ENCODE measurements at regions not wholly inside any gene's neighbourhood (a gene's known extent, or its start where the extent isn't known, plus 50 kb on each side); places are given as distances from the start of the nearest gene placed in this dataset.

DNA sequence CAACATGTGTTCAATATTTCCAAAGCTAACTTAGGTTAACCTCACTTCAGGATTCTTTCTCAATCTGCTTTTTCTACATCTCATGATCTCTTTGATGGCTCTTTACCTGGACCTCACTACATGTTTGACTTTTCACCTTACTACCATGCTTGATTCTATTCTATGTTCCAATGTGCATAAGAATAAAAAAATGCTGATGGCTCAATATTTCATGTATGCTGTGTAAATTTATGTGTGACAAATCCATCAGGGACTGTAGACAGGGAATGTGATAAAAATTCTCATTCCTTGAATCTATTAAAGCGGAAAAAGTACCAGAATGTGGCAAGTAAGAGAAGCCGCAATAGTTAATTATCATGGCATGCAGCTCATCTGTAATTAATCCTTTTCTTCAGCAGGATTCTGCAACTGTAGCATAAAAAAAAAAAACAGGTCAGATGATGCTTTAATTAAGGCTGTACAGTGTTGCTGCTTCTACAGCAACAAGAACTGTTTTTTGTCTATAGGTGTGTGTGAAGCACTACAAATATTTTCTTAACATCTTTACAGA is 276.9 kb upstream of the PRKD1 start:
- Mint-ChIP-seq H3K9me3 (no peaks in the 10 kb centered on the region), H3K4me1 (no peaks in the 10 kb centered on the region), H3K27me3 (no peaks in the 10 kb centered on the region), H3K36me3 (no peaks in the 10 kb centered on the region), H3K4me3 (no peak overlapping the region), H3K27ac (no peak overlapping the region)

DNA sequence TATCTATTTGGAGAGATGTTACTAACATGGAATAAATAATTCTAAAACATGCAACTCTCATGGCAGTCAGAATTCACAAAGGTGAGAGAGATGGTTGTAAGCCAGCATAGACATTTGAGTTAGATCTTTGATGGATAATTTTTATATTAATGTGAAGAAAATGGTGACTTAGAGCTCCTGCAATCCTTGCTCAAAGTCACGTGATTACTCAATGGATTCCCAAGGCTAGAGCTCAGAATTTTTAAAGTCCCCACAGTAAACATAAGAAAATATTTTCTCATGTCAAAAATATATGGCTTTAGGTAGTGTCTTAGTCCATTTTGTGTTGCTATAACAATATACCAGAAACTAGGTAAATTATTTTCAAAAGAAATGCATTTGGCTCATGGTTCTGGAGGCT is 281.5 kb upstream of the PRKD1 start:
- no peaks in the 10 kb centered on the region for H3K27me3 Mint-ChIP-seq
- H3K36me3 Mint-ChIP-seq = no peaks in the 10 kb centered on the region
- H3K4me3 Mint-ChIP-seq = no peak overlapping the region
- H3K9me3 Mint-ChIP-seq = no peaks in the 10 kb centered on the region
- H3K27ac Mint-ChIP-seq = no peak overlapping the region
- no peaks in the 10 kb centered on the region for H3K4me1 Mint-ChIP-seq

DNA sequence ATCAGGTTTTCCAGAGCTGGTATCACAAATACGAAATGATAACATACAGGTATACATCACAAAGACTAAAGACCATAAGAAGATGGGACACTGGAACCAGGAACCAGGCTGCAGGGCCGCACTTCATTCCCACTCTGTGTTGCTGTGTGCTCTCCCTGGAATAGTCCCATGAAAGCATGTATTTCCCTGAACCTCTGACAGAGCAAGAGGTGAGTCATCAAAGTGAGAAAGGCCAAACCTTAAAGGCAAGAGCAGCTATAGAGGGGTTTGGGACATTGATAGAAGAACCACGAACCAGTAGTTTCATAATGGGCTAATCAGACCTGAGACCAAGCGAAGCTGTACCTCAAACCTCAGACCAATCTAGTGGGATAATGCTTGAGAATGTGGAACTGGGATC is 283.0 kb upstream of the PRKD1 start:
- no peaks in the 10 kb centered on the region for H3K36me3 Mint-ChIP-seq
- H3K4me3 Mint-ChIP-seq = no peak overlapping the region
- no peak overlapping the region for H3K27ac Mint-ChIP-seq
- H3K9me3 Mint-ChIP-seq = no peaks in the 10 kb centered on the region
- H3K27me3 Mint-ChIP-seq = no peaks in the 10 kb centered on the region
- no peaks in the 10 kb centered on the region for H3K4me1 Mint-ChIP-seq

DNA sequence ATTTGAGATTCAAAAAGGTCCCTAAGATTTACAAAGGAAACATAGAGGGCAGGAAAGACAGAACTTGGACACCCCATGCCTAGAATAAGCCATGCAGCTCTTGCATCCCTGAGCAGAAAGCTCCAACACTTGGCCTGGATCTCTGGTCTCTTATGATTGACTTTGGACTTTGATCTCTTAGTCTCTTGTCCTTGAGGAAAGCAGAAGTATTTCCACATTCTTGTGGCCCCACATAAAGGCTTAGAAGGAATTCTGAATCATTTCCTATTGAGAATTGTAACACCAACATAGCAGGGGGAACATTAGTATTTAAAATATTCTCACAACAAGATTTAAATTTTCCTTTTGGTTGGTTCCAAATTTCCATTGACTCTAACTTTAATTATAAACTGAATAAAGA is 283.7 kb upstream of the PRKD1 start:
- Mint-ChIP-seq H3K4me1 (no peaks in the 10 kb centered on the region), H3K36me3 (no peaks in the 10 kb centered on the region), H3K4me3 (no peak overlapping the region), H3K27ac (no peak overlapping the region), H3K9me3 (no peaks in the 10 kb centered on the region), H3K27me3 (no peaks in the 10 kb centered on the region)

DNA sequence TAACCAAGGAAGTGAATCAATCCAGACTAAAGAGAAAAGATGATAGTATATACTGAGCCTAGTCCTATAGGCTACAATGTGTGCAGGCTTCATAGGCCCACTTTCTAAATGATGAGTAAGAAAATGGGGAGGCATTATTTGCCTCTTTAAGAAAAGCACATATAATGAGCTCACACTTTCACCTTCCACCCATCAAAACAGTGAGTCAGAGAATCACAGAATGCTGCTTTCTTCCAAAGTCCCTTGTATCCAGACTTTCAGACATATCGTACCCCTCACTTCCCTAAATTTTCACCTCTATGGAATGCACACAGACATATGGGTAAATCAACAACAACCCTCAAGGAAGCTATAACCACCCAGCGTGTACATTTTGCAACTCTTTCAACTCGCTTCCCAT is 286.4 kb upstream of the PRKD1 start:
- no peak overlapping the region for H3K4me3 Mint-ChIP-seq
- no peak overlapping the region for H3K27ac Mint-ChIP-seq
- no peaks in the 10 kb centered on the region for H3K9me3 Mint-ChIP-seq
- no peaks in the 10 kb centered on the region for H3K27me3 Mint-ChIP-seq
- no peaks in the 10 kb centered on the region for H3K36me3 Mint-ChIP-seq
- no peaks in the 10 kb centered on the region for H3K4me1 Mint-ChIP-seq

DNA sequence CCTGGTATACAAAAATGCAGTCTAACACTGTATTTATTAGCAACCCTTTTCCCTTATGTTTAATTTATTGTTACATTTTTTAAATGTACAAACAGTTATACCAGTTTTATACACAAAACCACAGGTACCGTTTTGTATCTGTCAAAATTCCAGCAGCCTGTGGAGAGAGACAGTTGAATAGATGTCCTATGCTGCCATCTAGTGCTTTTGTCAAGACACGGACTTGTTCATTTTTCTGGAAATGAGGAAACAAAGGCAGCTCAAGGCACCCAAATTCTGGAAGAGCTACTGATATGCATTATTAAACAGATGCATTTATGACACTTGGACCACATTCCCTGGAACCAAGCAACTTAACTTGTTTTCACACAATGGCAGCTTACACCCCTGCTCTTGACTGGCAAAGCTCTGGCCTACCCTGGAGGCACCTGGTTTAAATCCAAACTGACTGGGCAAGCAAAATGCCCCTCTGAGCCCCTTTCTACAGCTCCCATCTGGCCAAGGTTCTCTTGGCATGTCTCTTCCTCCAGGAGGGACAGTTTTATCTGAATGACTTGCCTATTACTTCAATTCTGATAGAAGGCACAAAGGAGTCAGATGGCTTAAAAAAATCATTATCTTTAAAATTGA is 286.9 kb upstream of the PRKD1 start:
- Mint-ChIP-seq H3K9me3 (no peaks in the 10 kb centered on the region), H3K27me3 (no peaks in the 10 kb centered on the region), H3K4me1 (no peaks in the 10 kb centered on the region), H3K4me3 (no peak overlapping the region), H3K27ac (no peak overlapping the region), H3K36me3 (no peaks in the 10 kb centered on the region)

DNA sequence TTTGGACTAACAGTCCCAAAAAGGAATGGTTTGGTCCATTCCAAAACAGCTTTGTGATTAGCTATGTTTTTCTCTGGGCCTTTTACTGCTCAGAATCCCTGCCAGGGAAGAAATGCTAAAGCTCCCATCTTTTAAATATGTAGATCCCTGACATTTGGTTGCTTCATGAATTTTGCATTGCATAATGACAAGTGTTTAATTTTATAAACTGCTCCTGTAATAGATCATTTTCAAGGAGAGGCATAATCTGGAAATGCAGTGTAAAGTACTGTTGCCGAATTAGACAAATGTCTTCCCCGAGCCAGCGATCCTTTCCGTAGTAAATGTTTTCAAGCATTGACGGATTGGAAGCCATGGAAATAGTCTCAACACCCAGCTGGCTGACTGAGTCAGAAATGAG is 291.3 kb upstream of the PRKD1 start:
- H3K4me1 Mint-ChIP-seq = no peaks in the 10 kb centered on the region
- no peak overlapping the region for H3K27ac Mint-ChIP-seq
- H3K4me3 Mint-ChIP-seq = no peak overlapping the region
- H3K9me3 Mint-ChIP-seq = peaks cover 0 to 7% (median 0%) of the 10 kb centered on the region in 3 donors
- no peaks in the 10 kb centered on the region for H3K27me3 Mint-ChIP-seq
- no peaks in the 10 kb centered on the region for H3K36me3 Mint-ChIP-seq

DNA sequence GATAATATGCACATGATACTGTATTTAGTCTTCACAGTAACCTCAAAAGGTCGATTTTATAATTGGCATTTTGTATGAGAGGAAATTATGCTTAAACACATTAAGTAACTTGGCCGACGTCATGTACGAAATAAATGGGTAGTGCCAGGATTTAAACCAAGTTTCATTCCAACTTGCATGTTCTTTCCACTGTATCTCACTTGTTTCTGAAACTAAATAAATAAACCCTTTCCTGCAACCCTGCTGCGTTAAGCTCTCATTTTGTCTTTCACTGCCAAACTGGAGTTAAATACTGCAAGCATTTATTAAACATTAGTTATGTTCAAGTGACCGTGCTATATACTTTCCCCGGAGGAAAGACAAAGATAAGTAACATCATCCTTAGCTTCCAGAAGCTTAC is 293.9 kb upstream of the PRKD1 start:
- no peak overlapping the region for H3K4me3 Mint-ChIP-seq
- H3K36me3 Mint-ChIP-seq = no peaks in the 10 kb centered on the region
- no peak overlapping the region for H3K27ac Mint-ChIP-seq
- no peaks in the 10 kb centered on the region for H3K27me3 Mint-ChIP-seq
- peaks cover 0 to 7% (median 0%) of the 10 kb centered on the region in 3 donors for H3K9me3 Mint-ChIP-seq
- H3K4me1 Mint-ChIP-seq = no peaks in the 10 kb centered on the region

DNA sequence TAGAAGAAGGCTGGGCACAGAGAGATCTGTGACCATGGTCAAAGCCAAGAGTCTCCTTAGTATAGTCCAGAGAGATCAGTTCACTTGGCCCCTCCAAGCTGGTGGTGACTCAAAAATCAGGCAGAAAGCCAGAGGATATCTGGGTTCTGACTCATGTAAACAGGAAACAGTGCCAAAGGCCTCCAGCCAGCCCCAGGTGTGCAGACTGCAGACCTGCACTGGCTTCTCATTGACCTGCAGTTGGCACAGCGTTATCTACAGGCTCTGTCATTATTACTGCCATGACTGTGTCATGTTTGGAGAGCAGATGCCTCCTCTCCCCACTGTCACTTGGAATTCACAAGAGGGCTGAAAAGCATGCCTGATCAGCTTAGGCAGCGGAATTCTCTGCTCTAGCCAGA is 295.7 kb upstream of the PRKD1 start:
- H3K4me1 Mint-ChIP-seq = no peaks in the 10 kb centered on the region
- no peak overlapping the region for H3K27ac Mint-ChIP-seq
- H3K9me3 Mint-ChIP-seq = peaks cover 0 to 7% (median 0%) of the 10 kb centered on the region in 3 donors
- no peaks in the 10 kb centered on the region for H3K27me3 Mint-ChIP-seq
- no peaks in the 10 kb centered on the region for H3K36me3 Mint-ChIP-seq
- H3K4me3 Mint-ChIP-seq = no peak overlapping the region

DNA sequence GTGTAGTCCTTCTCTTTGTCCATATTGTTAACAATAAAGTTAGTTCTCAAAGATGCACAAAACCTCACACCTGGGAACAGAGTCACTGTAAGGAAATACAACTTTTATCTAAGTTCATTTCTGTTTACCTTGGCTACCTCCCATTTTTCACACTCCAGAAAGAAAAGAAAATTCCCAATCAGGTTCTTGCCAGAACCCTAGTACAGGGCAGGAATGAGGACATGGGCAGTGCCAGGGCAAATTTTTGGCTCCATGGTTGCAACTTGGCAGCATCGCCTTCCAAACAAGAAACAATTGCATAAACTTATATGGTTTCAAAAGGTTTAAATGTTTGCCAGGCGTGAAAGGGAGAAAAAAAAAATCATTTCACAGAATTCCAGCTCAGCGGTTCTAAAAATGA is 296.3 kb upstream of the PRKD1 start:
- H3K27me3 Mint-ChIP-seq = no peaks in the 10 kb centered on the region
- no peak overlapping the region for H3K27ac Mint-ChIP-seq
- H3K9me3 Mint-ChIP-seq = peaks cover 0 to 7% (median 0%) of the 10 kb centered on the region in 3 donors
- H3K4me3 Mint-ChIP-seq = no peak overlapping the region
- no peaks in the 10 kb centered on the region for H3K36me3 Mint-ChIP-seq
- no peaks in the 10 kb centered on the region for H3K4me1 Mint-ChIP-seq

DNA sequence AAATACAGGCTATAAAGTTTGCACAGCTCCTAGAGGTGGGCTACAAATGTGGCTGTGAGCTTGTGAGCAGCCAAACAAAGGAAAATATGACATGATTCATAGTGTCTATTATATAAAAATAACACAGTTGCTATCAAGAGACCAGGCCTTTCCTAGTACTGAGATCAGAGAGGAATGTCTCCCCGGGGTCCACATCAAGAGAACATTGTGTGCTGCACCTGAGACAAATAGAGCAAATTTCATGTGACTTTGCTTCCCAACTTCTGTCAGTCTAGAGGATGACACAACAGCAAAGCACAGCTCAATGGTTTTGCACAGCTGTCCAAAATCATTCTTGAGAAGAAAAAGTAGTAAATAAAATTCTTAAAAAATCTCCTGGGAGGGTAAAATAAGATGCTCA is 297.5 kb upstream of the PRKD1 start:
- no peaks in the 10 kb centered on the region for H3K27me3 Mint-ChIP-seq

DNA sequence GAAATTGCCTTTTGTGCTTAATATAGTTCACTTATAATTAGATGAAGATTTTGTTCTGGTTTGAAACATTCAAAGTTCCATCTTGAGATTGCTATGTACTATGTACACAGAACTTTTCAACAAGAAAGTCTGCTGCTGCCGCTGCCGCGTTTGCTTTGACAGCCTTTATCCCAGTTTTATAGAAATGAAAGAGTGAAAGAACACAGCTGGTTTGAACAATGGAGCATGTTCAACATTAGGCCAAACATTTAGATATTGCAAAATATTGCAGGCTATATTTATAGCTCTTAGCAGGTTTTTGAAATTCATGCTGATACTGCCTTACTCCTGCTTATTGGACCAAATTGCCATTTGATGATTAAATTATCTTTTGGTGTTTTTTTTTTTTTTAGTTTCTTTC is 299.8 kb upstream of the PRKD1 start:
- no peak overlapping the region for H3K4me3 Mint-ChIP-seq

More for the DNA sequence above, 297.5 kb upstream of the PRKD1 start:
- Mint-ChIP-seq H3K36me3 (no peaks in the 10 kb centered on the region), H3K27ac (no peak overlapping the region), H3K9me3 (peaks cover 0 to 7% (median 0%) of the 10 kb centered on the region in 3 donors), H3K4me1 (no peaks in the 10 kb centered on the region), H3K4me3 (no peak overlapping the region)

DNA sequence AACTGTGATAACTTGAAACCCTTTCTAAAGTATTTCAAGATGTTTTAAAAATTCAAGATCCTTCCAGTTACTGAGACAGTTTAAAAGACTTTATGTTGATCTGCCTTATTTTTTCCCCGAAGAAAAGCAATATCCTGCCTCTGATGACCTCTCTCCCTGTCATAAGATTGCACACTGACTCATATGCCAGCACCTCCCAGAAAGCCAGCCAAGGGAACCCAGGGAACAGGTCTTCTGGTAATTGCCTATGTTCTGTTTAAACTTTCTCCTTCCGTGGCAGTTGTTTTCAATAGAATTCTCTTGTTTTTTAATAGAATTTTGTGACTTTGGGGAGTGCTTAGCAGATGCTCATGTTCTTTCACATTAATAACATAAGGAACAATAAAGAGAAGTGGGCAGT is 300.2 kb upstream of the PRKD1 start:
- no peaks in the 10 kb centered on the region for H3K4me1 Mint-ChIP-seq
- no peaks in the 10 kb centered on the region for H3K27me3 Mint-ChIP-seq
- H3K27ac Mint-ChIP-seq = no peak overlapping the region

More for the DNA sequence above, 299.8 kb upstream of the PRKD1 start:
- Mint-ChIP-seq H3K27ac (no peak overlapping the region), H3K4me1 (no peaks in the 10 kb centered on the region), H3K27me3 (no peaks in the 10 kb centered on the region), H3K9me3 (peaks cover 0 to 2% (median 0%) of the 10 kb centered on the region in 3 donors), H3K36me3 (no peaks in the 10 kb centered on the region)

DNA sequence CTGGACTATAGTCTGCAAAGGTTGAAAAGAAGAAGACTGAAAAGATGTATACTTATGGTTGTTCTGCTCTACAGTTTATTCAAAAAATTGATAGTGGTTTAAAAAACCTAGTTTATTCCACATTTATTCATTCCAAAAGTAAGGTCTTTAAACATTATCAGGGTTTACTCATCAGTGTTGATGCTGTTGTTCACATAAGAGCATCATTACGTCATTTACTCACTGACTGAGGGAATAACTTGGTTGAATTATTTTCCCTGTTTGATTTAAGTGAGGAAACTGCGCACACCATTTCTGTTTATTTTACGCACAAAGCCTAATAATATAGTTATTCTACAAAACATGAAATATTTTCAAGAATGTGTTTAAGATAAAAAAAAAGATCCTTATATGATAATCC is 303.1 kb upstream of the PRKD1 start:
- H3K4me1 Mint-ChIP-seq = no peaks in the 10 kb centered on the region
- peaks cover 0 to 4% (median 2%) of the 10 kb centered on the region in 3 donors for H3K9me3 Mint-ChIP-seq
- H3K36me3 Mint-ChIP-seq = no peaks in the 10 kb centered on the region
- H3K4me3 Mint-ChIP-seq = no peak overlapping the region
- H3K27ac Mint-ChIP-seq = no peak overlapping the region
- no peaks in the 10 kb centered on the region for H3K27me3 Mint-ChIP-seq

More for the DNA sequence above, 300.2 kb upstream of the PRKD1 start:
- H3K9me3 Mint-ChIP-seq = peaks cover 0 to 2% (median 0%) of the 10 kb centered on the region in 3 donors
- H3K36me3 Mint-ChIP-seq = no peaks in the 10 kb centered on the region
- no peak overlapping the region for H3K4me3 Mint-ChIP-seq

DNA sequence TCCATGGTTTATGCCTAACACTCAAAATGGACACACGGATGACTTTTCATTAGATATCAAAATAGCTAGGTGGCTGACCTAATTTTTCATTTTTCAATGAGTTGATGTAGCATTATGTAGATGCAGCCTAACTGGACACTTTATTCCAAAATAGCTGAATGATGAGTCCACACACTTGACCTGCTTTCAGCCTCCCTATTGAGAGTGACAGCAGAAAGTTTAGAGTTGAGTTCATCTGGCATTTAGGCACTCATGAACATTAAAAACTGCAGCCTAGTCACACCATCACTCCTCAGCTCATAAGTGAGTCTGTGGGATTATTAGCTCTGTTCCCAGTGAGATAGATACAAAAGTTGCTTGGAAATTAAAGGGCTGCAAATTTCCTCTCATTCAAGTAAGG is 307.3 kb upstream of the PRKD1 start:
- no peaks in the 10 kb centered on the region for H3K4me1 Mint-ChIP-seq
- no peak overlapping the region for H3K27ac Mint-ChIP-seq
- peaks cover 0 to 6% (median 5%) of the 10 kb centered on the region in 3 donors for H3K9me3 Mint-ChIP-seq
- no peaks in the 10 kb centered on the region for H3K27me3 Mint-ChIP-seq
- H3K36me3 Mint-ChIP-seq = no peaks in the 10 kb centered on the region
- H3K4me3 Mint-ChIP-seq = no peak overlapping the region

DNA sequence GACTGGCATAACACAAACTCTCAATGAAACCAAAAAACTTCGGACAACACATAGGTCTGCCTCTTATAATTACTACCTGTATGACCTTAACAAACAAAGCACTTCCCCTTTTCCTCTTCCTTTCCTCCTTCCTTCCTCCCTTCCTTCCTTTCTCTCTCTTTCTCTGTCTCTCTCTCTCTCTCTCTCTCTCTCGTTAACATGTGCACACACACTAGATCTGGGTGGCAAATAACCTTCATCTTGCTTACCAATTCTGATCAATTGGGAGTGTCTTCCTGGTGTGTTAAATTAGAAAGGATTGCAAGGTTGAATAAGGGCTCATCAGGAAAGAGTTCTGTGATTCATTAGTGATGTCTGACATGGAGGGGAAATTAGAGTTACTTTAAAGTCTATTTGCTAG is 307.8 kb upstream of the PRKD1 start:
- H3K27ac Mint-ChIP-seq = no peak overlapping the region
- H3K27me3 Mint-ChIP-seq = no peaks in the 10 kb centered on the region
- no peaks in the 10 kb centered on the region for H3K36me3 Mint-ChIP-seq
- H3K9me3 Mint-ChIP-seq = peaks cover 0 to 6% (median 5%) of the 10 kb centered on the region in 3 donors
- H3K4me1 Mint-ChIP-seq = no peaks in the 10 kb centered on the region
- no peak overlapping the region for H3K4me3 Mint-ChIP-seq
